ENCODE measurements at regions not wholly inside any gene's neighbourhood (a gene's known extent, or its start where the extent isn't known, plus 50 kb on each side); places are given as distances from the start of the nearest gene placed in this dataset.

- DNase-seq (ENCODE audit: low read depth, low spot score): no peak
Observed at GRCh38 chr18:26741758-26742157, 123.7 kb downstream of the AQP4 start.

GRCh38 chr18:26741048-26741447 lies 124.5 kb downstream of the AQP4 start:
- DNase-seq (ENCODE audit: low read depth, low spot score): no peak

- DNase-seq (ENCODE audit: low read depth, low spot score): no peak
Observed at GRCh38 chr18:26740396-26740795, 125.1 kb downstream of the AQP4 start.

- no peak for DNase-seq (ENCODE audit: low read depth, low spot score)
Observed at GRCh38 chr18:26738706-26739105, 126.8 kb downstream of the AQP4 start.

- DNase-seq (ENCODE audit: low read depth, low spot score): no peak
Observed at GRCh38 chr18:26736301-26736700, 129.2 kb downstream of the AQP4 start.

GRCh38 chr18:26734760-26735159 lies 130.7 kb downstream of the AQP4 start:
- DNase-seq (ENCODE audit: low read depth, low spot score): no peak

- no peak for DNase-seq (ENCODE audit: low read depth, low spot score)
Observed at GRCh38 chr18:26729449-26729848, 136.1 kb downstream of the AQP4 start.

- no peak for DNase-seq (ENCODE audit: low read depth, low spot score)
Observed at GRCh38 chr18:26729008-26729407, 136.5 kb downstream of the AQP4 start.

GRCh38 chr18:26723981-26724380 lies 141.5 kb downstream of the AQP4 start:
- DNase-seq (ENCODE audit: low read depth, low spot score): no peak

- no peak for DNase-seq (ENCODE audit: low read depth, low spot score)
Observed at GRCh38 chr18:26722565-26722931, 143.0 kb downstream of the AQP4 start.

- no peak for DNase-seq (ENCODE audit: low read depth, low spot score)
Observed at GRCh38 chr18:26721854-26722564, 143.5 kb downstream of the AQP4 start.

- no peak for DNase-seq (ENCODE audit: low read depth, low spot score)
Observed at GRCh38 chr18:26719896-26720295, 145.6 kb downstream of the AQP4 start.

- no peak for DNase-seq (ENCODE audit: low read depth, low spot score)
Observed at GRCh38 chr18:26717123-26717719, 148.3 kb downstream of the AQP4 start.

- DNase-seq (ENCODE audit: low read depth, low spot score): no peak
Observed at GRCh38 chr18:26714739-26715138, 150.8 kb downstream of the AQP4 start.

GRCh38 chr18:26711756-26712155 lies 153.8 kb downstream of the AQP4 start:
- no peak for DNase-seq (ENCODE audit: low read depth, low spot score)

GRCh38 chr18:26710470-26711096 lies 154.9 kb downstream of the AQP4 start:
- DNase-seq (ENCODE audit: low read depth, low spot score): peak; percentile 18

GRCh38 chr18:26709897-26710296 lies 155.6 kb downstream of the AQP4 start:
- no peak for DNase-seq (ENCODE audit: low read depth, low spot score)

GRCh38 chr18:26708806-26709716 lies 156.4 kb downstream of the AQP4 start:
- no peak for DNase-seq (ENCODE audit: low read depth, low spot score)

- DNase-seq (ENCODE audit: low read depth, low spot score): no peak
Observed at GRCh38 chr18:26706911-26707351, 158.6 kb downstream of the AQP4 start.

GRCh38 chr18:26705757-26706156 lies 157.4 kb upstream of the KCTD1 start:
- no peak for DNase-seq (ENCODE audit: low read depth, low spot score)

- peak; percentile 31 for DNase-seq (ENCODE audit: low read depth, low spot score)
Observed at GRCh38 chr18:26703170-26703930, 155.0 kb upstream of the KCTD1 start.
